ENCODE measurements at regions not wholly inside any gene's neighbourhood (a gene's known extent, or its start where the extent isn't known, plus 50 kb on each side); places are given as distances from the start of the nearest gene placed in this dataset.

GRCh38 chr11:105392556-105392955 lies 217.3 kb upstream of the GRIA4 start:
- DNase-seq (ENCODE audit: low read depth, low spot score), result no peak
- POLR2A ChIA-PET, result no interaction called here
- Histone ChIP-seq H3K27ac (ENCODE audit: low read depth, low read length) (no peak overlapping the region), H3K27me3 (ENCODE audit: insufficient read depth, low read length) (no peaks in the 10 kb centered on the region), H3K79me2 (ENCODE audit: insufficient read depth, low read length) (no peaks in the 10 kb centered on the region), H3K36me3 (ENCODE audit: control insufficient read depth in 1 of 2, insufficient read depth in 2 of 2, low read length in 2 of 2) (no peaks in the 10 kb centered on the region), H3K4me3 (replicated peaks in 1 of 2; ENCODE audit: low read depth in 1 of 2, low read length in 2 of 2) (no peak overlapping the region), H4K20me1 (ENCODE audit: insufficient read depth) (no peaks in the 10 kb centered on the region), H3K9ac (ENCODE audit: low read length) (no peak overlapping the region), H3K4me1 (ENCODE audit: control insufficient read depth in 1 of 2, insufficient read depth in 2 of 2, low read length in 2 of 2) (no peaks in the 10 kb centered on the region), H3K4me2 (ENCODE audit: low read length) (no peak overlapping the region), H3K9me3 (ENCODE audit: control insufficient read depth in 1 of 2, insufficient read depth in 1 of 2, low read depth in 1 of 2, low read length in 2 of 2) (no peaks in the 10 kb centered on the region), H3K9me2 (ENCODE audit: insufficient read depth) (no peaks in the 10 kb centered on the region; the same call in 1 of the 2 replicates), H2AFZ (ENCODE audit: low read depth, low read length, poor library complexity, severe bottlenecking) (no peak overlapping the region)
- CTCF ChIA-PET, result no interaction called here
- no peak for ATAC-seq
- BruUV-seq (replicated peaks), result no TSS peak
- TF ChIP-seq SRF (IDR thresholded peaks at IDR 0.05; ENCODE audit: low read depth) (no peak), ZBTB33 (IDR thresholded peaks at IDR 0.05; ENCODE audit: extremely low read depth, insufficient replicate concordance, low read length) (no peak), ZNF274 (IDR thresholded peaks at IDR 0.05; ENCODE audit: low read depth, low read length) (no peak), SP1 (IDR thresholded peaks at IDR 0.05; ENCODE audit: low read depth) (no peak), POLR2A (IDR thresholded peaks at IDR 0.05; ENCODE audit: borderline replicate concordance, extremely low read depth, insufficient read depth, insufficient read length) (no peak), JUND (IDR thresholded peaks at IDR 0.05) (no peak), POLR2AphosphoS5 (IDR thresholded peaks at IDR 0.05; ENCODE audit: low read depth, low read length) (no peak), ZFX (IDR thresholded peaks at IDR 0.05) (no peak), ELF1 (IDR thresholded peaks at IDR 0.05; ENCODE audit: borderline replicate concordance, low read depth) (no peak), TCF7L2 (IDR thresholded peaks at IDR 0.05; ENCODE audit: borderline replicate concordance, extremely low read depth, insufficient read depth, insufficient read length) (no peak)
- TF ChIP-seq, protein P1, sequence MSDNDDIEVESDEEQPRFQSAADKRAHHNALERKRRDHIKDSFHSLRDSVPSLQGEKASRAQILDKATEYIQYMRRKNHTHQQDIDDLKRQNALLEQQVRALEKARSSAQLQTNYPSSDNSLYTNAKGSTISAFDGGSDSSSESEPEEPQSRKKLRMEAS (IDR thresholded peaks at IDR 0.05), result no peak
- TF ChIP-seq, protein P2, sequence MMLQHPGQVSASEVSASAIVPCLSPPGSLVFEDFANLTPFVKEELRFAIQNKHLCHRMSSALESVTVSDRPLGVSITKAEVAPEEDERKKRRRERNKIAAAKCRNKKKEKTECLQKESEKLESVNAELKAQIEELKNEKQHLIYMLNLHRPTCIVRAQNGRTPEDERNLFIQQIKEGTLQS (IDR thresholded peaks at IDR 0.05), result no peak
- TF ChIP-seq, protein P3, sequence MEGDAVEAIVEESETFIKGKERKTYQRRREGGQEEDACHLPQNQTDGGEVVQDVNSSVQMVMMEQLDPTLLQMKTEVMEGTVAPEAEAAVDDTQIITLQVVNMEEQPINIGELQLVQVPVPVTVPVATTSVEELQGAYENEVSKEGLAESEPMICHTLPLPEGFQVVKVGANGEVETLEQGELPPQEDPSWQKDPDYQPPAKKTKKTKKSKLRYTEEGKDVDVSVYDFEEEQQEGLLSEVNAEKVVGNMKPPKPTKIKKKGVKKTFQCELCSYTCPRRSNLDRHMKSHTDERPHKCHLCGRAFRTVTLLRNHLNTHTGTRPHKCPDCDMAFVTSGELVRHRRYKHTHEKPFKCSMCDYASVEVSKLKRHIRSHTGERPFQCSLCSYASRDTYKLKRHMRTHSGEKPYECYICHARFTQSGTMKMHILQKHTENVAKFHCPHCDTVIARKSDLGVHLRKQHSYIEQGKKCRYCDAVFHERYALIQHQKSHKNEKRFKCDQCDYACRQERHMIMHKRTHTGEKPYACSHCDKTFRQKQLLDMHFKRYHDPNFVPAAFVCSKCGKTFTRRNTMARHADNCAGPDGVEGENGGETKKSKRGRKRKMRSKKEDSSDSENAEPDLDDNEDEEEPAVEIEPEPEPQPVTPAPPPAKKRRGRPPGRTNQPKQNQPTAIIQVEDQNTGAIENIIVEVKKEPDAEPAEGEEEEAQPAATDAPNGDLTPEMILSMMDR (IDR thresholded peaks at IDR 0.05 in 2 of 3, conservative IDR thresholded peaks at IDR 0.05 in 1 of 3; ENCODE audit: borderline replicate concordance in 1 of 3, insufficient read depth in 1 of 3, low read depth in 2 of 3, low read length in 2 of 3), result no peak
- TF ChIP-seq, protein P4, sequence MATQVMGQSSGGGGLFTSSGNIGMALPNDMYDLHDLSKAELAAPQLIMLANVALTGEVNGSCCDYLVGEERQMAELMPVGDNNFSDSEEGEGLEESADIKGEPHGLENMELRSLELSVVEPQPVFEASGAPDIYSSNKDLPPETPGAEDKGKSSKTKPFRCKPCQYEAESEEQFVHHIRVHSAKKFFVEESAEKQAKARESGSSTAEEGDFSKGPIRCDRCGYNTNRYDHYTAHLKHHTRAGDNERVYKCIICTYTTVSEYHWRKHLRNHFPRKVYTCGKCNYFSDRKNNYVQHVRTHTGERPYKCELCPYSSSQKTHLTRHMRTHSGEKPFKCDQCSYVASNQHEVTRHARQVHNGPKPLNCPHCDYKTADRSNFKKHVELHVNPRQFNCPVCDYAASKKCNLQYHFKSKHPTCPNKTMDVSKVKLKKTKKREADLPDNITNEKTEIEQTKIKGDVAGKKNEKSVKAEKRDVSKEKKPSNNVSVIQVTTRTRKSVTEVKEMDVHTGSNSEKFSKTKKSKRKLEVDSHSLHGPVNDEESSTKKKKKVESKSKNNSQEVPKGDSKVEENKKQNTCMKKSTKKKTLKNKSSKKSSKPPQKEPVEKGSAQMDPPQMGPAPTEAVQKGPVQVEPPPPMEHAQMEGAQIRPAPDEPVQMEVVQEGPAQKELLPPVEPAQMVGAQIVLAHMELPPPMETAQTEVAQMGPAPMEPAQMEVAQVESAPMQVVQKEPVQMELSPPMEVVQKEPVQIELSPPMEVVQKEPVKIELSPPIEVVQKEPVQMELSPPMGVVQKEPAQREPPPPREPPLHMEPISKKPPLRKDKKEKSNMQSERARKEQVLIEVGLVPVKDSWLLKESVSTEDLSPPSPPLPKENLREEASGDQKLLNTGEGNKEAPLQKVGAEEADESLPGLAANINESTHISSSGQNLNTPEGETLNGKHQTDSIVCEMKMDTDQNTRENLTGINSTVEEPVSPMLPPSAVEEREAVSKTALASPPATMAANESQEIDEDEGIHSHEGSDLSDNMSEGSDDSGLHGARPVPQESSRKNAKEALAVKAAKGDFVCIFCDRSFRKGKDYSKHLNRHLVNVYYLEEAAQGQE (IDR thresholded peaks at IDR 0.05; ENCODE audit: low read depth), result no peak
- intact Hi-C loops (cut with micrococcal nuclease), result no loop called here
- RAD21 ChIA-PET (ENCODE audit: low non-redundant PET in 1 of 2, low total read pairs in 2 of 2, uncharacterized antibody in 2 of 2, unreplicated experiment in 2 of 2), result no interaction called here

Measured in HCT116 (cell line).